ENCODE measurements at regions not wholly inside any gene's neighbourhood (a gene's known extent, or its start where the extent isn't known, plus 50 kb on each side); places are given as distances from the start of the nearest gene placed in this dataset.

DNA sequence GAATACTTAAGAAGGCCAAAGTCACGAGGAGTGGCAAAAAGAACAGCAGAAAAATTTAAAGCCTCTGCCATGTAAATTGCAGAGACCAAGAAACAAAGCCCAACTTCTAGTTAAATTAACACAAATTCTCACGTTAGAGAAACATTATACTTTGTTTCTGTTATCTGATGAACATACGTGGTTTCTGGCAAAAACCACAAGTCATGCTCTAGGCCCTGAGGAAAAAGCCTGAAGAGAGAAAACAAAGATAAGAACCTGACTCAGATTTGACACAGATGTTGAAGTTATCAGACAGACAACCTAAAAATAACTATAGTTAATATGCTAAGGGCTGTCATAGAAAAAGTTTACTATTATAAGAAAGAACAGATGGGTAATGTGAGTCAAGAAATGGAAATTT, 149.1 kb upstream of the PCDH10 start:
- 48% methylated on average over 3 of the region's 3 CpGs for WGBS
- H3K27me3 ChIP-seq (ENCODE audit: control insufficient read depth in 4 of 4, insufficient read depth in 4 of 4, low read length in 3 of 4): no peaks in the 10 kb centered on the region
- no peak overlapping the region for H3K27ac ChIP-seq (ENCODE audit: low read depth in 1 of 2, low read length in 2 of 2)
- no peaks in the 10 kb centered on the region for H3K36me3 ChIP-seq (ENCODE audit: control insufficient read depth in 4 of 4, insufficient read depth in 3 of 4, low read depth in 1 of 4, low read length in 3 of 4)
- H3K9me3 ChIP-seq (ENCODE audit: control insufficient read depth in 4 of 4, low read length in 3 of 4): no peaks in the 10 kb centered on the region
- no peak overlapping the region for H3K4me3 ChIP-seq (ENCODE audit: low read depth in 1 of 3, low read length in 3 of 3)
- no peak overlapping the region for H3K9ac ChIP-seq (ENCODE audit: low read depth in 1 of 2, low read length in 2 of 2)
- H3K4me1 ChIP-seq (ENCODE audit: control insufficient read depth in 4 of 4, insufficient read depth in 4 of 4, low read length in 3 of 4): no peaks in the 10 kb centered on the region
- TF ChIP-seq RAD21 (IDR thresholded peaks at IDR 0.05): no peak
- TF ChIP-seq, protein P1, sequence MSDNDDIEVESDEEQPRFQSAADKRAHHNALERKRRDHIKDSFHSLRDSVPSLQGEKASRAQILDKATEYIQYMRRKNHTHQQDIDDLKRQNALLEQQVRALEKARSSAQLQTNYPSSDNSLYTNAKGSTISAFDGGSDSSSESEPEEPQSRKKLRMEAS (IDR thresholded peaks at IDR 0.05): no peak
- no peak for TF ChIP-seq SP1 (IDR thresholded peaks at IDR 0.05)
- no peak for TF ChIP-seq RXRA (IDR thresholded peaks at IDR 0.05)
- no peak for TF ChIP-seq EGR1 (IDR thresholded peaks at IDR 0.05; ENCODE audit: low read depth in 2 of 2)
- DNase-seq (ENCODE audit: low spot score): no peak

GRCh38 chr4:133003169-133003568, 145.9 kb upstream of the PCDH10 start:
- Histone ChIP-seq H3K4me1 (ENCODE audit: control insufficient read depth in 4 of 4, insufficient read depth in 4 of 4, low read length in 3 of 4) (no peaks in the 10 kb centered on the region), H3K9me3 (ENCODE audit: control insufficient read depth in 4 of 4, low read length in 3 of 4) (no peaks in the 10 kb centered on the region), H3K36me3 (ENCODE audit: control insufficient read depth in 4 of 4, insufficient read depth in 3 of 4, low read depth in 1 of 4, low read length in 3 of 4) (no peaks in the 10 kb centered on the region), H3K4me3 (ENCODE audit: low read depth in 1 of 3, low read length in 3 of 3) (no peak overlapping the region), H3K27ac (ENCODE audit: low read depth in 1 of 2, low read length in 2 of 2) (no peak overlapping the region), H3K9ac (ENCODE audit: low read depth in 1 of 2, low read length in 2 of 2) (no peak overlapping the region), H3K27me3 (ENCODE audit: control insufficient read depth in 4 of 4, insufficient read depth in 4 of 4, low read length in 3 of 4) (no peaks in the 10 kb centered on the region)
- 64% methylated on average over 6 of the region's 6 CpGs for WGBS
- DNase-seq (ENCODE audit: low spot score): no peak
- TF ChIP-seq, protein P1 (IDR thresholded peaks at IDR 0.05): no peak
- TF ChIP-seq NR2F2 (IDR thresholded peaks at IDR 0.05) (no peak), TAF1 (conservative IDR thresholded peaks at IDR 0.05) (no peak), HNF4G (IDR thresholded peaks at IDR 0.05) (no peak), JUND (IDR thresholded peaks at IDR 0.05) (no peak), FOXA2 (IDR thresholded peaks at IDR 0.05) (no peak), RXRA (IDR thresholded peaks at IDR 0.05) (no peak), SP1 (IDR thresholded peaks at IDR 0.05) (no peak), EGR1 (IDR thresholded peaks at IDR 0.05; ENCODE audit: low read depth in 2 of 2) (no peak), RAD21 (IDR thresholded peaks at IDR 0.05) (no peak), CTCF (IDR thresholded peaks at IDR 0.05; ENCODE audit: low read depth, low read length, missing input control) (no peak)
- TF ChIP-seq, protein P2, sequence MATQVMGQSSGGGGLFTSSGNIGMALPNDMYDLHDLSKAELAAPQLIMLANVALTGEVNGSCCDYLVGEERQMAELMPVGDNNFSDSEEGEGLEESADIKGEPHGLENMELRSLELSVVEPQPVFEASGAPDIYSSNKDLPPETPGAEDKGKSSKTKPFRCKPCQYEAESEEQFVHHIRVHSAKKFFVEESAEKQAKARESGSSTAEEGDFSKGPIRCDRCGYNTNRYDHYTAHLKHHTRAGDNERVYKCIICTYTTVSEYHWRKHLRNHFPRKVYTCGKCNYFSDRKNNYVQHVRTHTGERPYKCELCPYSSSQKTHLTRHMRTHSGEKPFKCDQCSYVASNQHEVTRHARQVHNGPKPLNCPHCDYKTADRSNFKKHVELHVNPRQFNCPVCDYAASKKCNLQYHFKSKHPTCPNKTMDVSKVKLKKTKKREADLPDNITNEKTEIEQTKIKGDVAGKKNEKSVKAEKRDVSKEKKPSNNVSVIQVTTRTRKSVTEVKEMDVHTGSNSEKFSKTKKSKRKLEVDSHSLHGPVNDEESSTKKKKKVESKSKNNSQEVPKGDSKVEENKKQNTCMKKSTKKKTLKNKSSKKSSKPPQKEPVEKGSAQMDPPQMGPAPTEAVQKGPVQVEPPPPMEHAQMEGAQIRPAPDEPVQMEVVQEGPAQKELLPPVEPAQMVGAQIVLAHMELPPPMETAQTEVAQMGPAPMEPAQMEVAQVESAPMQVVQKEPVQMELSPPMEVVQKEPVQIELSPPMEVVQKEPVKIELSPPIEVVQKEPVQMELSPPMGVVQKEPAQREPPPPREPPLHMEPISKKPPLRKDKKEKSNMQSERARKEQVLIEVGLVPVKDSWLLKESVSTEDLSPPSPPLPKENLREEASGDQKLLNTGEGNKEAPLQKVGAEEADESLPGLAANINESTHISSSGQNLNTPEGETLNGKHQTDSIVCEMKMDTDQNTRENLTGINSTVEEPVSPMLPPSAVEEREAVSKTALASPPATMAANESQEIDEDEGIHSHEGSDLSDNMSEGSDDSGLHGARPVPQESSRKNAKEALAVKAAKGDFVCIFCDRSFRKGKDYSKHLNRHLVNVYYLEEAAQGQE (IDR thresholded peaks at IDR 0.05): no peak
- TF ChIP-seq, protein P3, sequence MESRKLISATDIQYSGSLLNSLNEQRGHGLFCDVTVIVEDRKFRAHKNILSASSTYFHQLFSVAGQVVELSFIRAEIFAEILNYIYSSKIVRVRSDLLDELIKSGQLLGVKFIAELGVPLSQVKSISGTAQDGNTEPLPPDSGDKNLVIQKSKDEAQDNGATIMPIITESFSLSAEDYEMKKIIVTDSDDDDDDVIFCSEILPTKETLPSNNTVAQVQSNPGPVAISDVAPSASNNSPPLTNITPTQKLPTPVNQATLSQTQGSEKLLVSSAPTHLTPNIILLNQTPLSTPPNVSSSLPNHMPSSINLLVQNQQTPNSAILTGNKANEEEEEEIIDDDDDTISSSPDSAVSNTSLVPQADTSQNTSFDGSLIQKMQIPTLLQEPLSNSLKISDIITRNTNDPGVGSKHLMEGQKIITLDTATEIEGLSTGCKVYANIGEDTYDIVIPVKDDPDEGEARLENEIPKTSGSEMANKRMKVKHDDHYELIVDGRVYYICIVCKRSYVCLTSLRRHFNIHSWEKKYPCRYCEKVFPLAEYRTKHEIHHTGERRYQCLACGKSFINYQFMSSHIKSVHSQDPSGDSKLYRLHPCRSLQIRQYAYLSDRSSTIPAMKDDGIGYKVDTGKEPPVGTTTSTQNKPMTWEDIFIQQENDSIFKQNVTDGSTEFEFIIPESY (IDR thresholded peaks at IDR 0.05): no peak

Measured in liver (tissue), 8 donors.